Hepatocyte (in vitro differentiated cells): ENCODE measurements at regions not wholly inside any gene's neighbourhood (a gene's known extent, or its start where the extent isn't known, plus 50 kb on each side); places are given as distances from the start of the nearest gene placed in this dataset.
"Not testable (repeated sequence)": the region's sequence is repeated elsewhere in the genome, so short reads cannot be mapped to it uniquely, and the experiment has no call there.

Experiments
- DNase-seq: peaks from one replicate; pipeline ENCODE4 v3.0.0-alpha.2; 2016; ENCODE audit warnings: low spot score
- H2AFZ ChIP-seq: fragments of 200-600 bp; sonication (generic); 2 replicates; pipeline ENCODE4 v1.6.0; 2016; ENCODE audit warnings: antibody characterized with exemption, mild to moderate bottlenecking
- H3K27ac ChIP-seq: fragments of 200-600 bp; sonication (generic); 2 replicates; pipeline ENCODE4 v1.5.1; 2016; ENCODE audit warnings: mild to moderate bottlenecking
- H3K27me3 ChIP-seq: fragments of 200-600 bp; sonication (generic); 2 replicates; pipeline ENCODE4 v1.6.1; 2016
- H3K36me3 ChIP-seq: fragments of 200-600 bp; sonication (generic); replicated peaks from 2 replicates; pipeline ENCODE4 v1.5.1; 2016; ENCODE audit warnings: low read depth; ENCODE audit not compliant: insufficient read depth
- H3K4me1 ChIP-seq: fragments of 200-600 bp; sonication (generic); 2 replicates; pipeline ENCODE4 v1.5.1; 2016; ENCODE audit warnings: mild to moderate bottlenecking, moderate library complexity; ENCODE audit not compliant: insufficient read depth
- H3K4me2 ChIP-seq: fragments of 200-600 bp; sonication (generic); 2 replicates; pipeline ENCODE4 v1.6.0; 2016
- H3K4me3 ChIP-seq: fragments of 200-600 bp; sonication (generic); 2 replicates; pipeline ENCODE4 v1.5.1; 2016; ENCODE audit warnings: mild to moderate bottlenecking
- H3K79me2 ChIP-seq: fragments of 200-600 bp; sonication (generic); 2 replicates; pipeline ENCODE4 v1.6.0; 2017; ENCODE audit warnings: mild to moderate bottlenecking
- H3K9me2 ChIP-seq: fragments of 200-600 bp; sonication (generic); replicated peaks from 2 replicates; pipeline ENCODE4 v1.6.0; 2017; ENCODE audit warnings: mild to moderate bottlenecking; ENCODE audit not compliant: insufficient read depth
- H3K9me3 ChIP-seq: fragments of 200-600 bp; sonication (generic); 2 replicates; pipeline ENCODE4 v1.5.1; 2016; ENCODE audit warnings: low read depth, mild to moderate bottlenecking
- H4K20me1 ChIP-seq: fragments of 200-600 bp; sonication (generic); 2 replicates; pipeline ENCODE4 v1.6.0; 2016; ENCODE audit warnings: mild to moderate bottlenecking; ENCODE audit not compliant: insufficient read depth, poor library complexity, severe bottlenecking
- EZH2 ChIP-seq: fragments of 200-600 bp; sonication (generic); IDR thresholded peaks from 2 replicates; pipeline ENCODE4 v1.6.1; 2016; ENCODE audit warnings: antibody characterized with exemption, mild to moderate bottlenecking, borderline replicate concordance
- EZH2phosphoT487 ChIP-seq: fragments of 200-600 bp; sonication (generic); IDR thresholded peaks from one replicate; pipeline ENCODE4 v1.6.1; 2018; ENCODE audit warnings: antibody characterized with exemption, mild to moderate bottlenecking, low read depth, moderate library complexity; ENCODE audit not compliant: unreplicated experiment, severe bottlenecking
- WGBS: methylation state at CpG from one replicate; pipeline ENCODE4 v1.1.6; 2016; ENCODE audit warnings: low lambda C conversion rate; ENCODE audit errors: missing lambda C conversion rate; 5-methylcytosine and 5-hydroxymethylcytosine counted together
- TF ChIP-seq, protein P1 (sequence below): fragments of 200-600 bp; sonication (generic); IDR thresholded peaks from 2 replicates; pipeline ENCODE4 v1.5.1; 2016; ENCODE audit warnings: antibody characterized with exemption, mild to moderate bottlenecking; ENCODE audit not compliant: poor library complexity

DNA sequence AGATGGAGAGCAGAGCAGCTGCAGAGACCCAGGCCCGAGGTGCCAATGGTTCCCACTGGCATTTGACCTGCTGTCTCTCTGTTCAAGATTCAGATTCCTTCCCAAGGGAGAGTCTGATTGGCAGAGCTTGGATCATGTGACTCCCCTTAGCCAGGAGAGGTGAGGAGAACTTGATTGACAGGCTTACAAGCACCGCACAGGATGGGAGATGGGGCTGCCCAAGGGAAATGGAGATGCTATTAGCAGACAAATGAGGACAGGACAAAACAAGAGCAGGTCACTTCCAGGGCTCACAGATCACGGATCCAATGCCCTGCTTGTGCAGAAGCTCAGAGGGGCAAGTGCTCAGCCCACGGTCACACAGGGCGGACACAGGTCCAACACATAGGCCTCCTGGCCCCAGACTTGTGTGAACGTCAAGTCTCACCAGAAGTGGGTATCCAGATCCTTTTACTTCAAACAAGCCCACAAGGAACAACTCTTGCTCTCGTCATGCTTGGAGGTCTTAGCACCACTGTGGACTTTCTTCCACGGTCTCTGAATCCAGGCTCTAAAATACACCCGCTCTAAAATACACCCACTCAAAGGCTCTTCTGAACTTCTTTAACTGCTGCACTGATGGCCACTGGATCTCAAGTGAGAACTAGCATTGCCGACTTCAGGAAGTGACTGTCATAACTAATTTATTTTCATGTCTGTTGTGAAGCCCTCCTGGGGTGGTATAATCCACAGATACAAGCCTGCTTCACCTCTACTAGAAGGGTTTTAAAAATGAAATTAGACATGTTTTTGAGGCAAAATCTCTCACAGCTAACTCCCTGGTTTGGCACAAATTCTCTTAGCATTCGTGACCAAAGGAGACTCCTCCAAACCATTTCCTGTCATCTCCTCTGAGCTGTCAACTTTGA is 274.9 kb downstream of the RRAGC start:
- no peaks in the 10 kb centered on the region for H3K9me2 ChIP-seq
- no peak overlapping the region for H3K27ac ChIP-seq
- H3K4me3 ChIP-seq, result no peak overlapping the region
- no peak for TF ChIP-seq EZH2
- TF ChIP-seq EZH2phosphoT487, result no peak
- TF ChIP-seq, protein P1, sequence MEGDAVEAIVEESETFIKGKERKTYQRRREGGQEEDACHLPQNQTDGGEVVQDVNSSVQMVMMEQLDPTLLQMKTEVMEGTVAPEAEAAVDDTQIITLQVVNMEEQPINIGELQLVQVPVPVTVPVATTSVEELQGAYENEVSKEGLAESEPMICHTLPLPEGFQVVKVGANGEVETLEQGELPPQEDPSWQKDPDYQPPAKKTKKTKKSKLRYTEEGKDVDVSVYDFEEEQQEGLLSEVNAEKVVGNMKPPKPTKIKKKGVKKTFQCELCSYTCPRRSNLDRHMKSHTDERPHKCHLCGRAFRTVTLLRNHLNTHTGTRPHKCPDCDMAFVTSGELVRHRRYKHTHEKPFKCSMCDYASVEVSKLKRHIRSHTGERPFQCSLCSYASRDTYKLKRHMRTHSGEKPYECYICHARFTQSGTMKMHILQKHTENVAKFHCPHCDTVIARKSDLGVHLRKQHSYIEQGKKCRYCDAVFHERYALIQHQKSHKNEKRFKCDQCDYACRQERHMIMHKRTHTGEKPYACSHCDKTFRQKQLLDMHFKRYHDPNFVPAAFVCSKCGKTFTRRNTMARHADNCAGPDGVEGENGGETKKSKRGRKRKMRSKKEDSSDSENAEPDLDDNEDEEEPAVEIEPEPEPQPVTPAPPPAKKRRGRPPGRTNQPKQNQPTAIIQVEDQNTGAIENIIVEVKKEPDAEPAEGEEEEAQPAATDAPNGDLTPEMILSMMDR, result no peak
- H3K79me2 ChIP-seq, result no peaks in the 10 kb centered on the region
- no peaks in the 10 kb centered on the region for H3K4me1 ChIP-seq
- H3K27me3 ChIP-seq, result peaks cover 21% of the 10 kb centered on the region
- H4K20me1 ChIP-seq, result no peaks in the 10 kb centered on the region
- WGBS, result 84% methylated on average over 10 of the region's 11 CpGs
- H2AFZ ChIP-seq, result no peak overlapping the region
- no peaks in the 10 kb centered on the region for H3K36me3 ChIP-seq
- no peaks in the 10 kb centered on the region for H3K9me3 ChIP-seq
- H3K4me2 ChIP-seq, result no peak overlapping the region
- DNase-seq, result no peak

DNA sequence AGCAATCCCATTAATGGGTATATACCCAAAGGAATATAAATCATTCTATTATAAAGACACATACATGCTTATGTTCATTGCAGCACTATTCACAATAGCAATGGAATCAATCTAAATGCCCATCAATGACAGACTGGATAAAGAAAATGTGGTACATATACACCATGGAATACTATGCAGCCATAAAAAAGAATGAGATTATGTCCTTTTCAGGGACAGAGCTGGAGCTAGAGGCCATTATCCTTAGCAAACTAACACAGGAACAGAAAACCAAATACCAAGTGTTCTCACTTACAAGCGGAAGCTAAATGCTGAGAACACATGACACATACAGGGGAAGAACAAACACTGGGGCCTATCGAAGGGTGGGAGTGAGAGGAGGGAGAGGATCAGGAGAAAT is 276.3 kb downstream of the RRAGC start:
- H3K4me1 ChIP-seq, H3K27ac ChIP-seq, H3K9me3 ChIP-seq, DNase-seq, H3K79me2 ChIP-seq, H3K36me3 ChIP-seq, H3K4me3 ChIP-seq, H3K4me2 ChIP-seq, H2AFZ ChIP-seq, H4K20me1 ChIP-seq, H3K9me2 ChIP-seq: not testable (repeated sequence)
- peaks cover 35% of the 10 kb centered on the region for H3K27me3 ChIP-seq
- WGBS, result 86% methylated on average over 2 of the region's 2 CpGs

DNA sequence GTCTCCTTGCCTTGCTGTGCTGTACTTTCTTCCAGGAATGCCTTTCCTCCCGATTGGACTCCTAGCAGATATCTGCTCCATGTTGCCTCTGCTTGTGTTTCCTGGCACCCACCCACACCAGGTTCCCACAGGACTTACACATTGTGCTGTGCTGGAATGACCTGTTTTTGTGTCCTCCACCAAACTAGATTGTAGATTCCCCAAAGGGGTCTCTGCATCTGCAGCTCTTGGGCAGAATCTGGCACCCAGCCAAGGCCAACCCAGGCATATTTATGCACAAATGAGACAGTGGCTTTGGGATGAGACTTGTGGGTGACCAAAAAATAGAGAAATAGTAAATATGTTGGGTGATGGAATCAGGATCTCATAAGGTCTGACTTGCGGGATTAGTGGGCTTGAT is 278.2 kb downstream of the RRAGC start:
- Histone ChIP-seq H3K27me3 (peaks cover 51% of the 10 kb centered on the region), H3K4me1 (peaks cover 4% of the 10 kb centered on the region), H3K4me3 (no peak overlapping the region), H3K27ac (no peak overlapping the region), H4K20me1 (no peaks in the 10 kb centered on the region), H3K36me3 (no peaks in the 10 kb centered on the region), H2AFZ (no peak overlapping the region), H3K79me2 (no peaks in the 10 kb centered on the region), H3K4me2 (no peak overlapping the region), H3K9me3 (no peaks in the 10 kb centered on the region), H3K9me2 (no peaks in the 10 kb centered on the region)
- DNase-seq, result no peak
- 64% methylated on average over 2 of the region's 2 CpGs for WGBS
- TF ChIP-seq, protein P1, result no peak
- TF ChIP-seq EZH2phosphoT487 (no peak), EZH2 (no peak)

DNA sequence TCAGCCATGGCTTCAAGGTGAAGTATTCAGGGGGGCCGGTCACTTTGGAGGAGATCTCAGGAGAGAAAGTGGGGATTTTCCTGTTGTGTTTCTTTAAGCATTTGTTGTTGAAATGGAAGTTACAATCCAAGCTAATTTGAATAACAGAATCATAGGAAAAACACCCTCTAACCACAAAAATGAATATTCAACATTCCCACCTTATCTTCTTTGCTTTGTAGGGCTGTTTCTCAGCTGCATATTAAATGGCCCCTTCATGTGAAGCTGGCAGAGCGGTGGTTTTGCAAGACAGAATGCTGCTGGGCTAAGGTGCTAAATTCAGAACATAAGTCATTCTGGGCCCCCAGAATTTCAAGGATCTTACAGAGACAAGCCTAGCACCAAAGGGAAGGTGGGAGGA is 279.0 kb downstream of the RRAGC start:
- no peak for DNase-seq

More for the DNA sequence above, 279.0 kb downstream of the RRAGC start:
- H3K4me3 ChIP-seq, result no peak overlapping the region
- no peaks in the 10 kb centered on the region for H3K9me3 ChIP-seq
- no peaks in the 10 kb centered on the region for H3K79me2 ChIP-seq
- no peak overlapping the region for H3K4me2 ChIP-seq
- H3K4me1 ChIP-seq, result peaks cover 4% of the 10 kb centered on the region
- no peak overlapping the region for H3K27ac ChIP-seq
- no peaks in the 10 kb centered on the region for H4K20me1 ChIP-seq
- TF ChIP-seq EZH2, result no peak
- H3K9me2 ChIP-seq, result no peaks in the 10 kb centered on the region
- H3K27me3 ChIP-seq, result peaks cover 57% of the 10 kb centered on the region
- 75% methylated on average over 2 of the region's 2 CpGs for WGBS
- no peaks in the 10 kb centered on the region for H3K36me3 ChIP-seq
- H2AFZ ChIP-seq, result no peak overlapping the region
